ELF-1 (cell line): ENCODE measurements at regions not wholly inside any gene's neighbourhood (a gene's known extent, or its start where the extent isn't known, plus 50 kb on each side); places are given as distances from the start of the nearest gene placed in this dataset.
A peak's percentile ranks its signal among the peaks of the same experiment; 100 is the strongest.
"Not testable (repeated sequence)": the region's sequence is repeated elsewhere in the genome, so short reads cannot be mapped to it uniquely, and the experiment has no call there.

Source experiments
- DNase-seq: peaks from one replicate; pipeline ENCODE4 v3.0.0-alpha.2; 2016; ENCODE audit warnings: low read depth, low spot score

GRCh38 chr16:80014241-80014939, 413.9 kb upstream of the MAF start:
- no peak for DNase-seq

DNA sequence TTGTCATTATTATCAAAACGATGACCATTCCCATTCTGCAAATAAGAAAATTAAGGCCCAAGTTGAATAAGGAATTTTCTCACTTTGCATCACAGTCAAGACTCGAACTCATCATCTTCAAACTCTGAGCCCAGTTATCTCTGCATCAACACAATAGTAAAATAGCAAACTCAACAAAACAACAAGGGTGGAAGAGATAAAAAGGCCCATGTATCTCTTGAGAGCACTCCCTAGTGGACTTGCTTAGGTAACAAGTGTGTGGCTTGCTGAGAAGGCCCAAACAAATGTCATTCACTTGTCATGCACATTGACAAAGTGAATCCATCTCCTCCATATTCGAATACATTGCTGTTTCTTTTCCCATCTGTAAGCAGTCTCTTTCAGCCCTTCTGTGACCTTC, 412.0 kb upstream of the MAF start:
- no peak for DNase-seq

GRCh38 chr16:80009971-80010659, 409.6 kb upstream of the MAF start:
- no peak for DNase-seq

- no peak for DNase-seq
These were observed 408.3 kb upstream of the MAF start for GRCh38 chr16:80008857-80009256.

- DNase-seq = no peak
These were observed 406.7 kb upstream of the MAF start for GRCh38 chr16:80007231-80007630.

GRCh38 chr16:80006241-80007215, 406.0 kb upstream of the MAF start:
- DNase-seq = no peak

DNA sequence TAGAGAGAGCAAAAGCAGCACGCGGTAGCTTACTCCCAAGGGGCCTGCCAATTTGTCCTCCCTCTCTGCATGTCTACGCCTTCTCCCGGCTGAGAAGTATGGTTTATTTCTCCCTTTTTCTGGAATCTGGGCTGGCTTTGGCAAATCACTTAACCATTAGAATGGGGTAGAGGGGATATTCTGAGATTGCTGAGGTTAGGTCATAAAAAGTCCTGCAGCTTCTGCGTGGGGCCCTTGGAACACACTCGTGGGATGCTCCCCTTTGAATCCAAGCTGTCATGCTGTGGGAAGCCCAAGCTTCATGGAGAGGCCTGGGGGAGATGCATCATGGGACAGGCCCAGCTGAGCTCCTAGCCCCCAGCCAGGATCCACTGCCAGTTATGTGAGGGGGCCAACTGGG, 403.6 kb upstream of the MAF start:
- DNase-seq = no peak

DNA sequence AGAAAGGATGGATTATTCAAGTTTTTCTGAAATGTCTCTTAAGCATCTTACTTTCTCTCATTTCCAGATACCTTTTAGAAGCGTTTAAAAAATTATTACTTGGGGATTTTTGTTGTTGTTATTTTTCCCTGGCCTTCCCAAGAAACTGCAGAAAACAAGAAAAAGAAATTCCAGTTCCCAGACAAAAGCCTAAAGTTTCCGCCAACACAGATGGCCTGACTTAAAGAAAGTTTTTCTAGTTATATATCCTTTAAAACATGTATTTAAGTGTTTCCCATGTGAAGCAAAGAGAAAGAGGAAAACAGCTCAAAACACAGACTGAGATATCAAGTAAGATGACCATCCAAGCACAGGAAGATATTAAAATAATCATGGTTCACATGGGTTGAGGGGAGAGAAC, 401.7 kb upstream of the MAF start:
- no peak for DNase-seq

GRCh38 chr16:79998143-79998542, 397.6 kb upstream of the MAF start:
- no peak for DNase-seq

- DNase-seq = peak; percentile 29
These were observed 396.7 kb upstream of the MAF start for GRCh38 chr16:79997257-79997656.

GRCh38 chr16:79996321-79996720, 395.8 kb upstream of the MAF start:
- DNase-seq = no peak

DNA sequence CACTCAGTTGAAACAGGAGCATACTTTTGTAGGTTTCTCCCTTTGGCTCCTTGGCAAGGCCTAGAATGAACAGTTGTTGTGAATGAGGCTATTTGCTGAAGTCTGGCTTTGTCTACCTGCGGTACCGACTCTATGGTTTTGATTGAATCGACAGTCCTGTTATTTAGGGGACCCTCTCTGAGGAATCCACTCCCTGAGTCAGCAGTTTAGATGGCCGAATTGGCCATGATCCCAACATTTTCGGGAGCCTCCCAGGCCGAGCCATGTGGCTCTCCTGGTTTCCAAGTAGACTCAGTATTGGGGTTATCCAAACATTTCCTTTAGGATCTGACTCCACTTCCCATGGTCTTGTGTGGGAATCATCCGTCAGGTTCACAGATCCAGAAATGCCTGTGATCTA, 394.8 kb upstream of the MAF start:
- DNase-seq = no peak

DNA sequence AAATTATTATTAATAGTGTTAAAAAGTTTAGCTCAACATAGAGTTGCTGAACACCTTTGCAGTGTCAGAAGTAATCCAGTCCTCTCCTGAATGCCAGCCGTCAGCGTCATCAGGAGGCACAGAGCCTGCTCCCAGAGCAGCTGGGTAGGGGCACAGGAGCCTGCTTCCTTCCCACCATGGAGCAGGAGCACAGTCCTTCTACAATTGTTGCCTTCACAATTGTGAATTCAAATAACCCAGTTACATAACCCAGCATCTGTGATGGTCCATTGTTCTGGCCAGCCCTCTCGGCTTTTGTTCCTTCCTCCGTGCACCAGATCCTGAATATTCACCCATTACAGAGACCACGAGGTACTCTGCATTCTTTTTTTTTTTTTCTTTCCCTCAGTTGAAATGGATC, 393.9 kb upstream of the MAF start:
- no peak for DNase-seq

GRCh38 chr16:79993629-79994209, 393.2 kb upstream of the MAF start:
- DNase-seq = no peak

DNA sequence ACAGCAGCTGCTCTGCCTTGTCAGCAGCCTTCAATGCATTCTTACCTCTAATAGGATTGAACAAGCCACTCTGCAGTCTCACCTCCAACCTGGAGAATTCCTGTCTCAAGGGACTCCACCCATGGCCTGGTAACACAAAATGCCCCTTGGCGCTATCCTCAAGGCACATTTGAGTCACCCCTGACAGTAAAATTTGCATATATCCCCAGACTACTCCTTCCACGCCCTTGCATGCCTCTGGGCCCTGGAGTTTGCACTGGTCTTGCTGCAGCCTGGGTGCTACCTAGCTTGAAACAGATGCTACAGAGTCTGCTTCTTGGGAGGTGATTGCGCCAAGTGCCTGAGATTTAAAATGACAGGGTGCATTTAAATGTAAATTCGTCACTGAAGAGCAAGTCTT, 391.4 kb upstream of the MAF start:
- peak; percentile 49 for DNase-seq

DNA sequence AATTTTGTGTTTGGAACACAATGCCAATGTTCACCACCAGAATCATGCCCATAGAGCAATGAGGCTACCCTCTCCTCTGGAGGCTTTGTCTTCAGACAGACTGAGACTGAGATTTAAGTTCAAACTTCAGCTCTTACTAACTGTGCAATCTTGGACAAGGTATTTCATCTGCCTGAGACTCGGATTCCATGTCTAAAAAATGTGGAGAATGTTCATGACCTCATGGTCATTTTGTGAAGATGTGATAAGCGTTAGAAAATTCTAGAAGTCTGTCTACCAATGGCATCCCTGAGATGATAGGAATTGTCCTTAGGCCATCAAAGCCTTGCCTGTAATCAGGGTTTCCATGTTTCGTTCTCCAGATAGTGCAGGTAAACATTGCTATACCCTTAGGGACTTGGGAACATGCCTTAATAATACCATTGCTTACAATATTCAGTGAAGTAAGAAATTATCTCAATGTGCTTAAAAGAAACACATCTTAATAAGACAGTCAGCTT, 388.2 kb upstream of the MAF start:
- DNase-seq = no peak

GRCh38 chr16:79988089-79988488, 387.6 kb upstream of the MAF start:
- DNase-seq = no peak

- DNase-seq = no peak
These were observed 385.8 kb upstream of the MAF start for GRCh38 chr16:79986352-79986751.

DNA sequence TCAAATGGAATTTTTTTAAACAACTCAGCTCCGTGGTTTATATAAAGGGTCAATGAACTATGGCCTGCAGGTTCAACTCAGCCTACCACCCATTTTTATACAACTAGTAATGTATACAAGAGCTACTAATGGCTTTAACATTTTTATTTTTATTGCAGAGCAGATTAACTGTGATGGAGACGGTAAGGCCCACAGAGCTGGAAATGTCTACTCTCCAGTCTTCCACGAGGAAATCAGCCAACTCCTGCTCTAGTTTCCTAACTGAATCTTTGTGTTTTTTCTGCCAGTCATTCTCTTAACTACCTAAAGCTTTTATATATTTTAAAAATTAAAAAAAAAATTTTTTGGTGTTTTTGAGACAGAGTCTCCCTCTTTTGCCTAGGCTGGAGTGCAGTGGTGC, 385.1 kb upstream of the MAF start:
- no peak for DNase-seq

GRCh38 chr16:79984149-79984548, 383.6 kb upstream of the MAF start:
- not testable (repeated sequence) for DNase-seq

- no peak for DNase-seq
These were observed 382.3 kb upstream of the MAF start for GRCh38 chr16:79982862-79983261.

DNA sequence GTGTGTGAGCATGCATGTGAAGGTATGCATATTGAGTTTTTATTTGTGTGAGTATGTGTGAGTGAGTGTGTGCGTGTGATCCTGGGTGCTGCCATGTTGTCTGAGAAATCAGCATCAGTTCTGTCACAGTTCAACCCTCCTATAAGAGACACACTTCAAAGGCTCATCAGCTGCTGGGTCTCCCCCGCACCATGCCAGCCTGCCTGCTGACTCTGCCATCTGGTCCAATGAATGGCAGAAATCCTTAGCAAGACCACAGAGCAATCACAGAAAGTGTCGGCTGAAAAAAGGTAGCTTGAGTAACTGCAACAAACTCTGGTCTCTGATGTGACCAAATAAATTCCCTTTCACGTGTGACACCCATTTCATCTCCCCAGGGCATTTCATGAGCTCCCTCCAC, 381.8 kb upstream of the MAF start:
- no peak for DNase-seq
